ENCODE measurements at regions not wholly inside any gene's neighbourhood (a gene's known extent, or its start where the extent isn't known, plus 50 kb on each side); places are given as distances from the start of the nearest gene placed in this dataset.

DNA sequence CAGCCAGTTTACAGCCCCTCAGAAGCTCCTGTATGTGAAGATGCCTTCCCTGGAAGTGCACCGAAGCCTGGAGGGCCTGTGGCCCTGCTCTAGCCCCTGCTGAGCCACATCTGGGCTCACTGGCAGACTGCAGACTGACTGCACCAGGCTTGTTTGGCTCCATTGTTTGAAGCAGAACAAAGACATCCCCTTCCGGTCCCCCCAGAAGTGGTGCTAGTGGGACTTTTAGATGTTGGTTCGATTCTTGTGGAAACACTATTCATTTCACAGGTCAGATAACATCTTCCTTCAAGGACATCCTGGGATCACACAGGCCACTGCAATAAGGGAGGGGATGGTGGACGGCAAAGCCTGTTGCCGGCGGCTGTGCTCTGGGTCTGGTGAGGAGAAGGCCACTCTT lies 57.8 kb upstream of the CBLN2 start:
- DNase-seq (ENCODE audit: low spot score): no peak

DNA sequence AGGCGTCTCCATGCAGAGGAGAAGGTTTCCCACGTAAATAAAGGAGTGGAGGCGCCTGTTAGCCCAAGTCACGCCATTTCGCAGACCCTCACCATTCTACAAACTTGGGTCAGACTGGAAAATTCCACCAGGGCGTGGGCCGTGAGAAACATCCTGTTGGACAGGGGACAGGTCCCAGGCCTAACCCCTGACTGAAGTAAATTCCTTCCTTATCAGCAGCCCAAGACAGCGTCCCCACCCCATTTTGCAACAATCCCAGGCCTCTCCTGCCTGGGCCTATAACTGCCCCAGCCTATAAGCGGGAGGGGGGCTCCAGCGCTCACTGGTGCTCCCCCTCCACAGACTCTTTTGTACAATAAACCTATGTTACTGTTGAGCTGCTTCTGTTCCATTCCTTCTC lies 57.3 kb upstream of the CBLN2 start:
- DNase-seq (ENCODE audit: low spot score) (no peak), ATAC-seq (no peak)

More for the DNA sequence above, 57.8 kb upstream of the CBLN2 start:
- no peak for ATAC-seq

Data from left lobe of liver (tissue), 2 donors.